ENCODE measurements at regions not wholly inside any gene's neighbourhood (a gene's known extent, or its start where the extent isn't known, plus 50 kb on each side); places are given as distances from the start of the nearest gene placed in this dataset.

GRCh38 chr5:72604111-72604797 is 97.0 kb upstream of the ZNF366 start:
- peak in 3 of 4 donors; percentile 35 to 57 (median 36) for ATAC-seq

GRCh38 chr5:72602696-72603685 is 95.8 kb upstream of the ZNF366 start:
- Histone ChIP-seq H3K27ac (no peak overlapping the region), H3K36me3 (no peaks in the 10 kb centered on the region), H3K27me3 (no peaks in the 10 kb centered on the region), H3K9me3 (peaks cover 0 to 12% (median 0%) of the 10 kb centered on the region in 12 donors), H3K4me1 (peaks cover 0 to 31% (median 0%) of the 10 kb centered on the region in 12 donors), H3K4me3 (no peak overlapping the region)
- intact Hi-C loops (cut with DNase I) = no loop called here
- DNase-seq = no peak
- no peak for ATAC-seq
- 92 to 96% (median 94%) methylated on average over 6 of the region's 6 CpGs for WGBS, 4 donors
- TF ChIP-seq CTCF (IDR thresholded peaks at IDR 0.05) (no peak), POLR2A (IDR thresholded peaks at IDR 0.05) (no peak)

More at GRCh38 chr5:72604111-72604797, 97.0 kb upstream of the ZNF366 start:
- peaks cover 0 to 19% (median 0%) of the 10 kb centered on the region in 12 donors for H3K4me1 ChIP-seq
- 59 to 65% (median 63%) methylated on average over 11 of the region's 11 CpGs for WGBS, 4 donors
- H3K9me3 ChIP-seq = peaks cover 0 to 5% (median 0%) of the 10 kb centered on the region in 12 donors
- H3K27ac ChIP-seq = no peak overlapping the region
- no peak overlapping the region for H3K4me3 ChIP-seq
- H3K27me3 ChIP-seq = no peaks in the 10 kb centered on the region
- intact Hi-C loops (cut with DNase I) = no loop called here
- no peaks in the 10 kb centered on the region for H3K36me3 ChIP-seq
- TF ChIP-seq POLR2A (IDR thresholded peaks at IDR 0.05) (no peak), CTCF (IDR thresholded peaks at IDR 0.05) (no peak)
- DNase-seq = no peak

- intact Hi-C loops (cut with DNase I) = no loop called here
- Histone ChIP-seq H3K4me1 (peaks cover 0 to 42% (median 10%) of the 10 kb centered on the region in 12 donors), H3K27me3 (no peaks in the 10 kb centered on the region), H3K9me3 (peaks cover 0 to 12% (median 0%) of the 10 kb centered on the region in 12 donors), H3K36me3 (no peaks in the 10 kb centered on the region), H3K27ac (no peak overlapping the region), H3K4me3 (no peak overlapping the region)
- TF ChIP-seq POLR2A (IDR thresholded peaks at IDR 0.05) = no peak
- no peak for TF ChIP-seq CTCF (IDR thresholded peaks at IDR 0.05)
- DNase-seq (no peak), ATAC-seq (no peak)
- 62 to 82% (median 79%) methylated on average over 1 of the region's 1 CpG for WGBS, 4 donors
Measured at GRCh38 chr5:72601861-72602260, 94.7 kb upstream of the ZNF366 start.
